SH-SY5Y (cell line): ENCODE measurements at regions not wholly inside any gene's neighbourhood (a gene's known extent, or its start where the extent isn't known, plus 50 kb on each side); places are given as distances from the start of the nearest gene placed in this dataset.

Experiments used
- GATA2 ChIP-seq: IDR thresholded peaks from 2 replicates; pipeline ENCODE4 v1.6.1; 2011; ENCODE audit warnings: mild to moderate bottlenecking, low read depth, low read length
- GATA3 ChIP-seq: IDR thresholded peaks from 2 replicates; pipeline ENCODE4 v1.6.1; 2011; ENCODE audit warnings: low read depth, mild to moderate bottlenecking, low read length, moderate library complexity

- TF ChIP-seq GATA3 (no peak), GATA2 (no peak)
Measured at GRCh38 chr13:22964245-22964966, 216.4 kb upstream of the SGCG start.

- no peak for TF ChIP-seq GATA3
- TF ChIP-seq GATA2 = no peak
Measured at GRCh38 chr13:22967669-22968068, 213.1 kb upstream of the SGCG start.

GRCh38 chr13:22979952-22980351 lies 200.8 kb upstream of the SGCG start:
- TF ChIP-seq GATA2 (no peak), GATA3 (no peak)

- no peak for TF ChIP-seq GATA3
- TF ChIP-seq GATA2 = no peak
Measured at GRCh38 chr13:22980936-22981335, 199.8 kb upstream of the SGCG start.

- TF ChIP-seq GATA3 = no peak
- no peak for TF ChIP-seq GATA2
Measured at GRCh38 chr13:22993148-22993547, 187.6 kb upstream of the SGCG start.

GRCh38 chr13:23003446-23003845 lies 177.3 kb upstream of the SGCG start:
- TF ChIP-seq GATA2 (no peak), GATA3 (no peak)

- TF ChIP-seq GATA3 (no peak), GATA2 (no peak)
Measured at GRCh38 chr13:23007426-23007825, 173.4 kb upstream of the SGCG start.

GRCh38 chr13:23018143-23018542 lies 162.6 kb upstream of the SGCG start:
- TF ChIP-seq GATA3 (no peak), GATA2 (no peak)

- TF ChIP-seq GATA2 (no peak), GATA3 (no peak)
Measured at GRCh38 chr13:23020246-23020843, 160.4 kb upstream of the SGCG start.

GRCh38 chr13:23021906-23022305 lies 158.9 kb upstream of the SGCG start:
- TF ChIP-seq GATA3 (no peak), GATA2 (no peak)

GRCh38 chr13:23022704-23023103 lies 158.1 kb upstream of the SGCG start:
- TF ChIP-seq GATA2 (no peak), GATA3 (no peak)

- TF ChIP-seq GATA3 = no peak
- TF ChIP-seq GATA2 = no peak
Measured at GRCh38 chr13:23025864-23026608, 154.7 kb upstream of the SGCG start.

- no peak for TF ChIP-seq GATA2
- no peak for TF ChIP-seq GATA3
Measured at GRCh38 chr13:23039266-23039935, 141.4 kb upstream of the SGCG start.

GRCh38 chr13:23042181-23042580 lies 138.6 kb upstream of the SGCG start:
- TF ChIP-seq GATA2 (no peak), GATA3 (no peak)
